ENCODE measurements at regions not wholly inside any gene's neighbourhood (a gene's known extent, or its start where the extent isn't known, plus 50 kb on each side); places are given as distances from the start of the nearest gene placed in this dataset.

DNA sequence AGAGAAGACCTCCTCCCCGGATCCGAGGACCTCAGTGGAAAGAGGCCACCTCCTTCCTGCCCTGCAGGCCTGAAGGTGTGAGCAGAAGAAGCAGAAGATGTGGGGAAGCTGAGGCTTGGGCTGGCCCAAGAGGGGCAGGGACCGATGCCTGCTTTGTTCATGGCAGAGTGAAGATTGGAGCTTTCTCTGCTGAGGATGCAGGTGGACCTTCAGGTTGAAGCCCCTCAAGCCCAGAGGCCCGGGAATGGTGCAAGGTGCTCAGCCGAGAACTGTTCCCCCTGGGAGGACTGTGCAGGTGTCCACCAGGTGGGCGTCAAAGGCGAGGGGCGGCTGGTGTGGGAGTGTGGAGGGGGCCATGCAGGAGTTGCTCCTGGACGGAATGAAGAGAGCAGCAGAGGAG is 277.9 kb upstream of the IRX2 start:
- WGBS (ENCODE audit: missing lambda C conversion rate), result 4% methylated on average over 9 of the region's 9 CpGs
- no peak for FAIRE-seq

DNA sequence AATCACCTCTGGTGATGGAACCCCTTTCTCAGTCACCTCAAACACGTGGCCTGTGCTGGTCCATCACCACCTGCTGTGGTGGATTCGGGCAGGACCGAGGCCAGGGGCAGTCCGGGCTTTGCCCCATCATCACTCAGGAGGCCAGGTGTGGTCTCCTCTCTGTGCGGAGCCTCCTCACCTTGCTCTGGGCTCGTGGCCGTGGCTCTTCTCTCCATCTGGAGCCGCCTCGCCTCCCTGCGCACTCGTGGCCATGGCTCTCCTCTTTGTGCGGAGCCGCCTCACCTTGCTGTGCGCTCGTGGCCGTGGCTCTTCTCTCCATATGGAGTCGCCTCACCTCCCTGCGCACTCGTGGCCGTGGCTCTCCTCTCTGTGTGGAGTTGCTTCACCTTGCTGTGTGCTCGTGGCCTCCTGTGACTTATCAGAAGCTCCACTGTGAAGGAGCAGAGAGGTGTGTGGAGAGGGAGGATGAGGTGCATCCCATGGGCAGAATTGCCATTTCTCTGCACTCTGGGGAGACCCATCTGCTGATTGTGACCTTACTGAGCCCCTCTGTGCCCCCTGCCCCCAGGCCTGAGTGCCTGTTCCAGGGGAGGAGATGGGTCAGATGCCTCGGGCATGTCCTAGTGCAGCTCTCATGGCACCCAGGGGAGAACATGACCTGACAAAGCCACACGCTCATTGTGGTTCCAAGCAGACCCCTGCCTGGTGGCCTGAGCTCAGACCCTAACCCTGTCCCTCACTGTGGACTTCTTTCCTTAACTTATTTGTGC is 276.6 kb upstream of the IRX2 start:
- POLR2A ChIA-PET, result no interaction called here
- WGBS (ENCODE audit: missing lambda C conversion rate), result 19% methylated on average over 17 of the region's 23 CpGs

More for the DNA sequence above, 277.9 kb upstream of the IRX2 start:
- POLR2A ChIA-PET, result no interaction called here
- no peak overlapping the region for H3K4me3 ChIP-seq
- DNase-seq (ENCODE audit: low read depth in 1 of 2, low spot score in 1 of 2), result no peak
- TF ChIP-seq HOXB13 (CRISPR knock-in tag; IDR thresholded peaks at IDR 0.05; ENCODE audit: low read depth) (no peak), FOSB (CRISPR knock-in tag; IDR thresholded peaks at IDR 0.05) (no peak), EP300 (IDR thresholded peaks at IDR 0.05) (no peak), ZFP36 (IDR thresholded peaks at IDR 0.05; ENCODE audit: borderline replicate concordance, partially characterized antibody) (no peak), HEYL (CRISPR knock-in tag; IDR thresholded peaks at IDR 0.05) (no peak)
- CTCF ChIA-PET, result no interaction called here
- no peaks in the 10 kb centered on the region for H3K4me1 ChIP-seq
- H3K27ac ChIP-seq, result no peak overlapping the region
- no peak for ATAC-seq
- no peaks in the 10 kb centered on the region; the same call in 2 of the 3 replicates for H3K9me3 ChIP-seq
- no peak overlapping the region for H3K4me2 ChIP-seq

DNA sequence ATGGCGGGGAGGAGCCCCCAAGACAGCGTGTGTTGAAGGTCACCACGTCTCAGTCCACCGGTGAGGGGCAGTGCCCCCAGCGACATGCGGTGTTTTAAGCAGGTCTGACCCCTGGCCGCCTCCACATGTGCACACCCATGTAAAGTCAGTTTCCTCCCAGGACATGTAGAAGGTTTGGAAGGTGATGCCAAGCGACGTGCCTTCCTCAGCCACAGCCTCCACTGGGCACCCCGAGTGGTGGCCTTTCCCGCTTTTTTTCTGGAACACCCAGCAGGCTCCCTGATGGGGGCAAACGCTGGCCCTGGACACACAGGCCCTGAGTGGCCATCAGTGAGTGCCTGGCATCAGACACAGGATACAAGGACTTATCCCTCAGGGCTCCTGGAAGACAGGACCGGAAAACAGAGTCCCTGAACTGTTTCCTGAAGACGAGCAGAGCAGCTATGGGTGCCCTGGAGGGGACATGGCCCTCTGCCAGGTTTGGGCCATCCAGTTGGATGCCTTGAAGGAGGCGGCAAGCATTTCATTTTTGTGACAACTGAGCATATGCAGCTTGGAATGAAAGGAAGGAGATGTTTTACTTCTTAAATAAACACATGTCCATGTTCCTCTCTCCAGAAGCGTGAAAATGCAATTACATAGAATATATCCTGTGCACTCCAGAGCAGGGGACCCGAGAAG is 275.8 kb upstream of the IRX2 start:
- no peak for FAIRE-seq
- TF ChIP-seq, protein P1, sequence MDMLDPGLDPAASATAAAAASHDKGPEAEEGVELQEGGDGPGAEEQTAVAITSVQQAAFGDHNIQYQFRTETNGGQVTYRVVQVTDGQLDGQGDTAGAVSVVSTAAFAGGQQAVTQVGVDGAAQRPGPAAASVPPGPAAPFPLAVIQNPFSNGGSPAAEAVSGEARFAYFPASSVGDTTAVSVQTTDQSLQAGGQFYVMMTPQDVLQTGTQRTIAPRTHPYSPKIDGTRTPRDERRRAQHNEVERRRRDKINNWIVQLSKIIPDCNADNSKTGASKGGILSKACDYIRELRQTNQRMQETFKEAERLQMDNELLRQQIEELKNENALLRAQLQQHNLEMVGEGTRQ (IDR thresholded peaks at IDR 0.05), result no peak
- TF ChIP-seq EHMT2 (IDR thresholded peaks at IDR 0.05; ENCODE audit: low read depth), result no peak
- TF ChIP-seq NFE2L2 (conservative IDR thresholded peaks at IDR 0.05; ENCODE audit: low read length), result no peak
- TF ChIP-seq, protein P2, sequence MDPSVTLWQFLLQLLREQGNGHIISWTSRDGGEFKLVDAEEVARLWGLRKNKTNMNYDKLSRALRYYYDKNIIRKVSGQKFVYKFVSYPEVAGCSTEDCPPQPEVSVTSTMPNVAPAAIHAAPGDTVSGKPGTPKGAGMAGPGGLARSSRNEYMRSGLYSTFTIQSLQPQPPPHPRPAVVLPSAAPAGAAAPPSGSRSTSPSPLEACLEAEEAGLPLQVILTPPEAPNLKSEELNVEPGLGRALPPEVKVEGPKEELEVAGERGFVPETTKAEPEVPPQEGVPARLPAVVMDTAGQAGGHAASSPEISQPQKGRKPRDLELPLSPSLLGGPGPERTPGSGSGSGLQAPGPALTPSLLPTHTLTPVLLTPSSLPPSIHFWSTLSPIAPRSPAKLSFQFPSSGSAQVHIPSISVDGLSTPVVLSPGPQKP (IDR thresholded peaks at IDR 0.05; ENCODE audit: low read depth, low read length), result no peak
- TF ChIP-seq FOSB (CRISPR knock-in tag; IDR thresholded peaks at IDR 0.05), result no peak
- no peak for TF ChIP-seq HOXB13 (CRISPR knock-in tag; IDR thresholded peaks at IDR 0.05; ENCODE audit: low read depth)
- TF ChIP-seq, protein P3, sequence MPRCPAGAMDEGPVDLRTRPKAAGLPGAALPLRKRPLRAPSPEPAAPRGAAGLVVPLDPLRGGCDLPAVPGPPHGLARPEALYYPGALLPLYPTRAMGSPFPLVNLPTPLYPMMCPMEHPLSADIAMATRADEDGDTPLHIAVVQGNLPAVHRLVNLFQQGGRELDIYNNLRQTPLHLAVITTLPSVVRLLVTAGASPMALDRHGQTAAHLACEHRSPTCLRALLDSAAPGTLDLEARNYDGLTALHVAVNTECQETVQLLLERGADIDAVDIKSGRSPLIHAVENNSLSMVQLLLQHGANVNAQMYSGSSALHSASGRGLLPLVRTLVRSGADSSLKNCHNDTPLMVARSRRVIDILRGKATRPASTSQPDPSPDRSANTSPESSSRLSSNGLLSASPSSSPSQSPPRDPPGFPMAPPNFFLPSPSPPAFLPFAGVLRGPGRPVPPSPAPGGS (IDR thresholded peaks at IDR 0.05), result no peak
- no peak for TF ChIP-seq BHLHE40 (IDR thresholded peaks at IDR 0.05; ENCODE audit: low read depth, low read length)
- TF ChIP-seq, protein P4, sequence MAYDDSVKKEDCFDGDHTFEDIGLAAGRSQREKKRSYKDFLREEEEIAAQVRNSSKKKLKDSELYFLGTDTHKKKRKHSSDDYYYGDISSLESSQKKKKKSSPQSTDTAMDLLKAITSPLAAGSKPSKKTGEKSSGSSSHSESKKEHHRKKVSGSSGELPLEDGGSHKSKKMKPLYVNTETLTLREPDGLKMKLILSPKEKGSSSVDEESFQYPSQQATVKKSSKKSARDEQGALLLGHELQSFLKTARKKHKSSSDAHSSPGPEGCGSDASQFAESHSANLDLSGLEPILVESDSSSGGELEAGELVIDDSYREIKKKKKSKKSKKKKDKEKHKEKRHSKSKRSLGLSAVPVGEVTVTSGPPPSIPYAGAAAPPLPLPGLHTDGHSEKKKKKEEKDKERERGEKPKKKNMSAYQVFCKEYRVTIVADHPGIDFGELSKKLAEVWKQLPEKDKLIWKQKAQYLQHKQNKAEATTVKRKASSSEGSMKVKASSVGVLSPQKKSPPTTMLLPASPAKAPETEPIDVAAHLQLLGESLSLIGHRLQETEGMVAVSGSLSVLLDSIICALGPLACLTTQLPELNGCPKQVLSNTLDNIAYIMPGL (CRISPR knock-in tag; IDR thresholded peaks at IDR 0.05; ENCODE audit: borderline replicate concordance), result no peak
- TF ChIP-seq, protein P5, sequence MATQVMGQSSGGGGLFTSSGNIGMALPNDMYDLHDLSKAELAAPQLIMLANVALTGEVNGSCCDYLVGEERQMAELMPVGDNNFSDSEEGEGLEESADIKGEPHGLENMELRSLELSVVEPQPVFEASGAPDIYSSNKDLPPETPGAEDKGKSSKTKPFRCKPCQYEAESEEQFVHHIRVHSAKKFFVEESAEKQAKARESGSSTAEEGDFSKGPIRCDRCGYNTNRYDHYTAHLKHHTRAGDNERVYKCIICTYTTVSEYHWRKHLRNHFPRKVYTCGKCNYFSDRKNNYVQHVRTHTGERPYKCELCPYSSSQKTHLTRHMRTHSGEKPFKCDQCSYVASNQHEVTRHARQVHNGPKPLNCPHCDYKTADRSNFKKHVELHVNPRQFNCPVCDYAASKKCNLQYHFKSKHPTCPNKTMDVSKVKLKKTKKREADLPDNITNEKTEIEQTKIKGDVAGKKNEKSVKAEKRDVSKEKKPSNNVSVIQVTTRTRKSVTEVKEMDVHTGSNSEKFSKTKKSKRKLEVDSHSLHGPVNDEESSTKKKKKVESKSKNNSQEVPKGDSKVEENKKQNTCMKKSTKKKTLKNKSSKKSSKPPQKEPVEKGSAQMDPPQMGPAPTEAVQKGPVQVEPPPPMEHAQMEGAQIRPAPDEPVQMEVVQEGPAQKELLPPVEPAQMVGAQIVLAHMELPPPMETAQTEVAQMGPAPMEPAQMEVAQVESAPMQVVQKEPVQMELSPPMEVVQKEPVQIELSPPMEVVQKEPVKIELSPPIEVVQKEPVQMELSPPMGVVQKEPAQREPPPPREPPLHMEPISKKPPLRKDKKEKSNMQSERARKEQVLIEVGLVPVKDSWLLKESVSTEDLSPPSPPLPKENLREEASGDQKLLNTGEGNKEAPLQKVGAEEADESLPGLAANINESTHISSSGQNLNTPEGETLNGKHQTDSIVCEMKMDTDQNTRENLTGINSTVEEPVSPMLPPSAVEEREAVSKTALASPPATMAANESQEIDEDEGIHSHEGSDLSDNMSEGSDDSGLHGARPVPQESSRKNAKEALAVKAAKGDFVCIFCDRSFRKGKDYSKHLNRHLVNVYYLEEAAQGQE (IDR thresholded peaks at IDR 0.05), result no peak

More for the DNA sequence above, 276.6 kb upstream of the IRX2 start:
- CTCF ChIA-PET, result no interaction called here
- H3K4me1 ChIP-seq, result no peaks in the 10 kb centered on the region
- DNase-seq (ENCODE audit: low read depth in 1 of 2, low spot score in 1 of 2) (no peak), ATAC-seq (no peak), FAIRE-seq (no peak)
- H3K27ac ChIP-seq, result no peak overlapping the region
- TF ChIP-seq MAZ (IDR thresholded peaks at IDR 0.05; ENCODE audit: borderline replicate concordance, low read depth, low read length), result no peak
- no peak for TF ChIP-seq CBX2 (IDR thresholded peaks at IDR 0.05; ENCODE audit: borderline replicate concordance, low read depth)
- TF ChIP-seq MYC (IDR thresholded peaks at IDR 0.05; ENCODE audit: borderline replicate concordance, low read length), result no peak
- TF ChIP-seq JUN (IDR thresholded peaks at IDR 0.05), result no peak
- TF ChIP-seq EHF (CRISPR knock-in tag; IDR thresholded peaks at IDR 0.05), result no peak
- no peak for TF ChIP-seq HEYL (CRISPR knock-in tag; IDR thresholded peaks at IDR 0.05)
- TF ChIP-seq JUNB (IDR thresholded peaks at IDR 0.05), result no peak
- no peak for TF ChIP-seq RFX5 (IDR thresholded peaks at IDR 0.05)
- TF ChIP-seq HDAC2 (IDR thresholded peaks at IDR 0.05), result no peak
- TF ChIP-seq NPAS2 (CRISPR knock-in tag; IDR thresholded peaks at IDR 0.05; ENCODE audit: borderline replicate concordance), result no peak
- TF ChIP-seq POLR2A (IDR thresholded peaks at IDR 0.05; ENCODE audit: low read length), result no peak
- TF ChIP-seq, protein P6, sequence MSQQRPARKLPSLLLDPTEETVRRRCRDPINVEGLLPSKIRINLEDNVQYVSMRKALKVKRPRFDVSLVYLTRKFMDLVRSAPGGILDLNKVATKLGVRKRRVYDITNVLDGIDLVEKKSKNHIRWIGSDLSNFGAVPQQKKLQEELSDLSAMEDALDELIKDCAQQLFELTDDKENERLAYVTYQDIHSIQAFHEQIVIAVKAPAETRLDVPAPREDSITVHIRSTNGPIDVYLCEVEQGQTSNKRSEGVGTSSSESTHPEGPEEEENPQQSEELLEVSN (IDR thresholded peaks at IDR 0.05; ENCODE audit: borderline replicate concordance, low read depth), result no peak
- no peak for TF ChIP-seq SREBF2 (IDR thresholded peaks at IDR 0.05)
- TF ChIP-seq RCOR1 (IDR thresholded peaks at IDR 0.05; ENCODE audit: low read depth, low read length), result no peak
- no peak for TF ChIP-seq EHMT2 (IDR thresholded peaks at IDR 0.05; ENCODE audit: low read depth)
- TF ChIP-seq GATA3 (IDR thresholded peaks at IDR 0.05; ENCODE audit: borderline replicate concordance), result no peak
- TF ChIP-seq FOSB (CRISPR knock-in tag; IDR thresholded peaks at IDR 0.05), result no peak
- no peak overlapping the region for H3K4me2 ChIP-seq
- no peak overlapping the region for H3K4me3 ChIP-seq
- no peaks in the 10 kb centered on the region; the same call in 2 of the 3 replicates for H3K9me3 ChIP-seq

More for the DNA sequence above, 275.8 kb upstream of the IRX2 start:
- DNase-seq (ENCODE audit: low read depth in 1 of 2, low spot score in 1 of 2), result no peak
- 31% methylated on average over 15 of the region's 17 CpGs for WGBS (ENCODE audit: missing lambda C conversion rate)
- Histone ChIP-seq H3K4me1 (no peaks in the 10 kb centered on the region), H3K4me3 (no peak overlapping the region), H3K27ac (no peak overlapping the region), H3K9me3 (no peaks in the 10 kb centered on the region; the same call in 2 of the 3 replicates), H3K4me2 (no peak overlapping the region)
- ATAC-seq, result no peak
- ChIA-PET CTCF (no interaction called here), POLR2A (no interaction called here)

Data from A549 (cell line).